ENCODE measurements at regions not wholly inside any gene's neighbourhood (a gene's known extent, or its start where the extent isn't known, plus 50 kb on each side); places are given as distances from the start of the nearest gene placed in this dataset.

- 100% methylated on average over 2 of the region's 2 CpGs; no CpG with 5 or more reads in 1 of the 2 experiments for WGBS, 2 experiments (ENCODE audit: insufficient coverage in 1 of 2, insufficient read length in 1 of 2)
- H3K9ac ChIP-seq (ENCODE audit: extremely low read depth, low read length, poor library complexity, severe bottlenecking) = no peak overlapping the region
- no peaks in the 10 kb centered on the region for H3K4me1 ChIP-seq (ENCODE audit: control insufficient read depth, insufficient read depth, low read length)
- Mint-ChIP-seq H3K4me3 (no peak overlapping the region), H3K9me3 (no peaks in the 10 kb centered on the region), H3K4me1 (peaks cover 5% of the 10 kb centered on the region), H3K36me3 (ENCODE audit: low read depth) (no peaks in the 10 kb centered on the region), H3K27me3 (ENCODE audit: insufficient read depth) (no peaks in the 10 kb centered on the region), H3K27ac (no peak overlapping the region)
- no peaks in the 10 kb centered on the region for H3K9me3 ChIP-seq (ENCODE audit: control insufficient read depth, low read length)
- no peak overlapping the region for H3K27ac ChIP-seq (ENCODE audit: low read depth, low read length)
- no peak for TF ChIP-seq CTCF (conservative IDR thresholded peaks at IDR 0.05)
- H3K4me3 ChIP-seq (ENCODE audit: low read length) = no peak overlapping the region
- no peak for DNase-seq
- H3K27me3 ChIP-seq (ENCODE audit: control insufficient read depth, insufficient read depth, low read length, poor library complexity, severe bottlenecking) = no peaks in the 10 kb centered on the region
- H3K36me3 ChIP-seq (ENCODE audit: control insufficient read depth, insufficient read depth, low read length) = no peaks in the 10 kb centered on the region
Observed at GRCh38 chr1:88126467-88126866, 557.6 kb upstream of the PKN2 start.

GRCh38 chr1:88133991-88134390 is 550.1 kb upstream of the PKN2 start:
- no peaks in the 10 kb centered on the region for H3K4me1 ChIP-seq (ENCODE audit: control insufficient read depth, insufficient read depth, low read length)
- TF ChIP-seq CTCF (conservative IDR thresholded peaks at IDR 0.05) = no peak
- Mint-ChIP-seq H3K9me3 (no peaks in the 10 kb centered on the region), H3K27me3 (ENCODE audit: insufficient read depth) (no peaks in the 10 kb centered on the region), H3K4me3 (no peak overlapping the region), H3K36me3 (ENCODE audit: low read depth) (no peaks in the 10 kb centered on the region), H3K4me1 (peaks cover 10% of the 10 kb centered on the region), H3K27ac (no peak overlapping the region)
- H3K4me3 ChIP-seq (ENCODE audit: low read length) = no peak overlapping the region
- no peak overlapping the region for H3K27ac ChIP-seq (ENCODE audit: low read depth, low read length)
- no peaks in the 10 kb centered on the region for H3K36me3 ChIP-seq (ENCODE audit: control insufficient read depth, insufficient read depth, low read length)
- DNase-seq = no peak
- H3K27me3 ChIP-seq (ENCODE audit: control insufficient read depth, insufficient read depth, low read length, poor library complexity, severe bottlenecking) = no peaks in the 10 kb centered on the region
- H3K9ac ChIP-seq (ENCODE audit: extremely low read depth, low read length, poor library complexity, severe bottlenecking) = no peak overlapping the region
- 85 to 100% methylated on average over 1 of the region's 1 CpG for WGBS, 2 experiments (ENCODE audit: insufficient coverage in 1 of 2, insufficient read length in 1 of 2)
- no peaks in the 10 kb centered on the region for H3K9me3 ChIP-seq (ENCODE audit: control insufficient read depth, low read length)

- H3K9ac ChIP-seq (ENCODE audit: extremely low read depth, low read length, poor library complexity, severe bottlenecking) = no peak overlapping the region
- WGBS, 2 experiments (ENCODE audit: insufficient coverage in 1 of 2, insufficient read length in 1 of 2) = 67 to 84% methylated on average over 3 to 7 of the region's 7 CpGs
- H3K4me3 ChIP-seq (ENCODE audit: low read length) = no peak overlapping the region
- H3K27me3 ChIP-seq (ENCODE audit: control insufficient read depth, insufficient read depth, low read length, poor library complexity, severe bottlenecking) = no peaks in the 10 kb centered on the region
- H3K9me3 ChIP-seq (ENCODE audit: control insufficient read depth, low read length) = no peaks in the 10 kb centered on the region
- H3K36me3 ChIP-seq (ENCODE audit: control insufficient read depth, insufficient read depth, low read length) = no peaks in the 10 kb centered on the region
- no peak overlapping the region for H3K27ac Mint-ChIP-seq
- no peak overlapping the region for H3K4me3 Mint-ChIP-seq
- H3K27me3 Mint-ChIP-seq (ENCODE audit: insufficient read depth) = no peaks in the 10 kb centered on the region
- no peaks in the 10 kb centered on the region for H3K4me1 ChIP-seq (ENCODE audit: control insufficient read depth, insufficient read depth, low read length)
- no peaks in the 10 kb centered on the region for H3K36me3 Mint-ChIP-seq (ENCODE audit: low read depth)
- no peak for DNase-seq
- TF ChIP-seq CTCF (conservative IDR thresholded peaks at IDR 0.05) = no peak
- H3K27ac ChIP-seq (ENCODE audit: low read depth, low read length) = no peak overlapping the region
- H3K4me1 Mint-ChIP-seq = peaks cover 10% of the 10 kb centered on the region
- no peaks in the 10 kb centered on the region for H3K9me3 Mint-ChIP-seq
Observed at GRCh38 chr1:88134983-88135921, 548.8 kb upstream of the PKN2 start.
